PC-3 (cell line): ENCODE measurements at regions not wholly inside any gene's neighbourhood (a gene's known extent, or its start where the extent isn't known, plus 50 kb on each side); places are given as distances from the start of the nearest gene placed in this dataset.

Source experiments
- ATAC-seq: fragments of 200-7000 bp; cut with Tn5 transposase; 2 replicates; pipeline ENCODE4 v1.9.1; 2020; ENCODE audit warnings: mild to moderate bottlenecking, moderate library complexity
- BruUV-seq: library from RNA; stranded (reverse); fragments of 400-500 nt; replicated peaks from 2 replicates; lab custom pipeline; 2021; lab: Mats Ljungman, UMichigan
- CTCF ChIA-PET: fragments of 300-600 bp; sonication (Branson Sonifier 250); formaldehyde crosslinking; loops from one replicate; lab custom pipeline; 2022; ENCODE audit warnings: antibody characterized with exemption; lab: Charles Lee
- POLR2A ChIA-PET: fragments of 300-600 bp; sonication (Branson Sonifier 250); formaldehyde crosslinking; loops from one replicate; lab custom pipeline; 2022; ENCODE audit warnings: antibody characterized with exemption; ENCODE audit not compliant: unreplicated experiment; lab: Charles Lee
- DNase-seq: peaks from one replicate; pipeline ENCODE4 v3.0.0-alpha.2; 2015
- H2AFZ ChIP-seq: fragments of 300-600 bp; sonication (generic); 2 replicates; pipeline ENCODE4 v1.6.0; 2016; ENCODE audit warnings: antibody characterized with exemption, low read length
- H3F3A ChIP-seq: fragments of 300-600 bp; sonication (generic); one replicate; pipeline ENCODE4 v1.6.0; 2017; ENCODE audit warnings: antibody characterized with exemption, low read length, control low read depth, mild to moderate bottlenecking; ENCODE audit not compliant: unreplicated experiment
- H3K27ac ChIP-seq: fragments of 300-600 bp; sonication (generic); 2 replicates; pipeline ENCODE4 v1.5.1; 2016; ENCODE audit warnings: mild to moderate bottlenecking, low read length
- H3K27me3 ChIP-seq: fragments of 300-600 bp; sonication (generic); 2 replicates; pipeline ENCODE4 v1.6.1; 2016; ENCODE audit warnings: low read length, mixed read lengths
- H3K36me3 ChIP-seq: fragments of 300-600 bp; sonication (generic); 2 replicates; pipeline ENCODE4 v1.6.1; 2016; ENCODE audit warnings: low read depth, mixed run types, low read length, mixed read lengths
- H3K4me1 ChIP-seq: fragments of 300-600 bp; sonication (generic); 2 replicates; pipeline ENCODE4 v1.5.1; 2016; ENCODE audit warnings: low read length; ENCODE audit not compliant: insufficient read depth
- H3K4me2 ChIP-seq: fragments of 300-600 bp; sonication (generic); 2 replicates; pipeline ENCODE4 v1.6.0; 2016; ENCODE audit warnings: low read length
- H3K4me3 ChIP-seq: fragments of 300-600 bp; sonication (generic); 2 replicates; pipeline ENCODE4 v1.5.1; 2016; ENCODE audit warnings: mild to moderate bottlenecking, low read length, mixed read lengths
- H3K79me2 ChIP-seq: fragments of 300-600 bp; sonication (generic); 2 replicates; pipeline ENCODE4 v1.6.1; 2017; ENCODE audit warnings: low read length, mixed read lengths
- H3K9ac ChIP-seq: fragments of 300-600 bp; sonication (generic); 2 replicates; pipeline ENCODE4 v1.6.0; 2016; ENCODE audit warnings: mild to moderate bottlenecking, low read length
- H3K9me2 ChIP-seq: fragments of 300-600 bp; sonication (generic); replicated peaks from 2 replicates; pipeline ENCODE4 v1.6.1; 2016; ENCODE audit warnings: mixed run types, low read length, mixed read lengths
- H3K9me3 ChIP-seq: fragments of 300-600 bp; sonication (generic); 2 replicates; pipeline ENCODE4 v1.6.1; 2016; ENCODE audit warnings: low read length, mixed read lengths
- H4K20me1 ChIP-seq: fragments of 300-600 bp; sonication (generic); 2 replicates; pipeline ENCODE4 v1.6.1; 2016; ENCODE audit warnings: low read length, mixed read lengths
- CTCF ChIP-seq: fragments of 300-600 bp; sonication (generic); conservative IDR thresholded peaks from 2 replicates; pipeline ENCODE4 v1.5.1; 2017; ENCODE audit warnings: antibody characterized with exemption, low read depth, mild to moderate bottlenecking, low read length
- EZH2 ChIP-seq: fragments of 300-600 bp; sonication (generic); IDR thresholded peaks from one replicate; pipeline ENCODE4 v1.6.1; 2017; ENCODE audit warnings: antibody characterized with exemption, mild to moderate bottlenecking, low read length; ENCODE audit not compliant: unreplicated experiment
- EZH2phosphoT487 ChIP-seq: fragments of 300-600 bp; sonication (generic); IDR thresholded peaks from 2 replicates; pipeline ENCODE4 v1.6.1; 2018; ENCODE audit warnings: mild to moderate bottlenecking, antibody characterized with exemption, low read length, borderline replicate concordance
- intact Hi-C: fragments of 100-400 bp; cut with micrococcal nuclease; formaldehyde crosslinking; loops from 2 replicates; pipeline ENCODE4 v1.9.0; 2023

- Histone ChIP-seq H3K4me2 (no peak overlapping the region), H4K20me1 (no peaks in the 10 kb centered on the region), H3K79me2 (no peaks in the 10 kb centered on the region), H2AFZ (no peak overlapping the region), H3K27me3 (no peaks in the 10 kb centered on the region), H3K4me1 (no peaks in the 10 kb centered on the region), H3K36me3 (no peaks in the 10 kb centered on the region), H3K9me2 (no peaks in the 10 kb centered on the region), H3K9ac (no peak overlapping the region), H3K27ac (no peak overlapping the region), H3K4me3 (no peak overlapping the region), H3K9me3 (no peaks in the 10 kb centered on the region), H3F3A (no peaks in the 10 kb centered on the region)
- ATAC-seq: no peak
- ChIA-PET CTCF (no interaction called here), POLR2A (no interaction called here)
- intact Hi-C loops: no loop called here
- TF ChIP-seq CTCF (no peak), EZH2 (no peak)
- no peak for DNase-seq
- BruUV-seq: no TSS peak
These were observed 691.1 kb downstream of the SI start for GRCh38 chr3:164387236-164387635.

GRCh38 chr3:164380156-164380555, 698.1 kb downstream of the SI start:
- H3K9me3 ChIP-seq: no peaks in the 10 kb centered on the region
- H3K4me2 ChIP-seq: no peak overlapping the region
- no peak overlapping the region for H3K9ac ChIP-seq
- H3K27me3 ChIP-seq: no peaks in the 10 kb centered on the region
- intact Hi-C loops: no loop called here
- DNase-seq (no peak), ATAC-seq (no peak)
- H3K36me3 ChIP-seq: no peaks in the 10 kb centered on the region
- no peak overlapping the region for H3K4me3 ChIP-seq
- no peaks in the 10 kb centered on the region for H4K20me1 ChIP-seq
- ChIA-PET POLR2A (interaction anchor here (0.6 kb wide), 1 partner anchor 277 kb away, joined by 3 read pairs; no protein-coding TSS in a partner anchor), CTCF (no interaction called here)
- no peaks in the 10 kb centered on the region for H3K79me2 ChIP-seq
- H2AFZ ChIP-seq: no peak overlapping the region
- 0 out of 2 replicates have a peak, but pooled peaks cover 3% of the 10 kb centered on the region for H3K9me2 ChIP-seq
- TF ChIP-seq EZH2phosphoT487 (no peak), CTCF (no peak), EZH2 (no peak)
- H3F3A ChIP-seq: no peaks in the 10 kb centered on the region
- no peak overlapping the region for H3K27ac ChIP-seq
- peaks cover 4% of the 10 kb centered on the region; the same call in 1 of the 2 replicates for H3K4me1 ChIP-seq
- no TSS peak for BruUV-seq

GRCh38 chr3:164377466-164377865, 700.8 kb downstream of the SI start:
- ATAC-seq: peak; percentile 88
- intact Hi-C loops: loop anchor here (5.0 kb wide), 1 partner anchor 430 kb away; no protein-coding TSS in a partner anchor
- peak; percentile 16 for DNase-seq
- H3K27me3 ChIP-seq: no peaks in the 10 kb centered on the region
- BruUV-seq: no TSS peak
- H4K20me1 ChIP-seq: no peaks in the 10 kb centered on the region
- H3K36me3 ChIP-seq: no peaks in the 10 kb centered on the region
- POLR2A ChIA-PET: interaction anchor here (0.6 kb wide), 1 partner anchor 31 kb away, joined by 3 read pairs; no protein-coding TSS in a partner anchor
- H3K9me3 ChIP-seq: no peaks in the 10 kb centered on the region
- H3K27ac ChIP-seq: no peak overlapping the region
- H3K4me3 ChIP-seq: no peak overlapping the region
- no peak overlapping the region for H3K9ac ChIP-seq
- no peak overlapping the region for H3K4me2 ChIP-seq
- H2AFZ ChIP-seq: peak overlapping the region; percentile 43; the same call in 1 of the 2 replicates
- no peaks in the 10 kb centered on the region for H3F3A ChIP-seq
- no peaks in the 10 kb centered on the region for H3K79me2 ChIP-seq
- peaks cover 4% of the 10 kb centered on the region; the same call in 1 of the 2 replicates for H3K4me1 ChIP-seq
- CTCF ChIA-PET: interaction anchor here (0.9 kb wide), 1 partner anchor 830 kb away, joined by 3 read pairs; no protein-coding TSS in a partner anchor
- 0 out of 2 replicates have a peak, but pooled peaks cover 3% of the 10 kb centered on the region for H3K9me2 ChIP-seq
- no peak for TF ChIP-seq EZH2
- no peak for TF ChIP-seq EZH2phosphoT487
- TF ChIP-seq CTCF: no peak
